ENCODE measurements at regions not wholly inside any gene's neighbourhood (a gene's known extent, or its start where the extent isn't known, plus 50 kb on each side); places are given as distances from the start of the nearest gene placed in this dataset.
"Not testable (repeated sequence)": the region's sequence is repeated elsewhere in the genome, so short reads cannot be mapped to it uniquely, and the experiment has no call there.

GRCh38 chr20:4469910-4470309 is 216.3 kb upstream of the PRNP start:
- no peak for DNase-seq (ENCODE audit: low read depth in 2 of 2)

DNA sequence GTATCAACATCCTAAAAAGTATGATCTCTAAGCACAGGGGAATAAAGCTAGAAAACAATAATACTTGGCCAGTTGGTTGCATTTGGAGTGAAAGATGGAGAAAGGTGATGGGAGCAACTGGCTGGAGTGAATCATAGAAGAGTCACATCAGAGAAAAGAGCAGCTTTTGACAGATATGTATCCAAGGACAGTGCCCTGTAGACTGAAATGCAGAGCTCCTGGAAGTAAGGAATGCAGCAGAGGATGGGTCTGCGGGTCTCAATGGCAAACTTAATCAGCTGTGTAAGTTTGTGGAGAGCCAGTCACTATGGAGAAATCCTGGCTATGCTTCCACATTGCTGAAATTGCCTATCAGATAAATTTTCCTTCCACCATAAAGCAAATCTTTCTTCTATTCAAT is 218.1 kb upstream of the PRNP start:
- DNase-seq (ENCODE audit: low read depth in 2 of 2), result no peak

- no peak for DNase-seq (ENCODE audit: low read depth in 2 of 2)
These were observed 216.9 kb upstream of the ADRA1D start for GRCh38 chr20:4465855-4466545.

GRCh38 chr20:4465212-4465611 is 216.1 kb upstream of the ADRA1D start:
- DNase-seq (ENCODE audit: low read depth in 2 of 2), result no peak

- not testable (repeated sequence) for DNase-seq (ENCODE audit: low read depth in 2 of 2)
These were observed 213.7 kb upstream of the ADRA1D start for GRCh38 chr20:4462801-4463200.

DNA sequence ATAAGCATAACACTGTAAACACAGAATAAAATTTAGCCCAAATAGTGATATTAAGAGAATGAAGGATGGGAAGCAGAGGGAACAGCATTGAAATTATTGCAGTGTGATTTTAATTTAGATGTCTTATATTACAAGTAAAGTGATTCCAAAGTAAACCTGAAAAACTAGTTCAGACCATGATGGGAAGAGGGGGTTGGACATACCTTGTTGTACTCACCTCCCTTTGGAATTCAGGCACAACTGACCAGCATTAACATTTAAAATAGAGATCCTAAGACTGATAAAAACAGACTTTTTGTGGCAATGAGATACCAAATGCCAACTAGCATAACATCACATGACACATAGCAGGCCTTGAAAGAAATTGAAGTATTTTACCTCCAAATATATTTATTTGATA is 210.0 kb upstream of the ADRA1D start:
- no peak for DNase-seq (ENCODE audit: low read depth in 2 of 2)

DNA sequence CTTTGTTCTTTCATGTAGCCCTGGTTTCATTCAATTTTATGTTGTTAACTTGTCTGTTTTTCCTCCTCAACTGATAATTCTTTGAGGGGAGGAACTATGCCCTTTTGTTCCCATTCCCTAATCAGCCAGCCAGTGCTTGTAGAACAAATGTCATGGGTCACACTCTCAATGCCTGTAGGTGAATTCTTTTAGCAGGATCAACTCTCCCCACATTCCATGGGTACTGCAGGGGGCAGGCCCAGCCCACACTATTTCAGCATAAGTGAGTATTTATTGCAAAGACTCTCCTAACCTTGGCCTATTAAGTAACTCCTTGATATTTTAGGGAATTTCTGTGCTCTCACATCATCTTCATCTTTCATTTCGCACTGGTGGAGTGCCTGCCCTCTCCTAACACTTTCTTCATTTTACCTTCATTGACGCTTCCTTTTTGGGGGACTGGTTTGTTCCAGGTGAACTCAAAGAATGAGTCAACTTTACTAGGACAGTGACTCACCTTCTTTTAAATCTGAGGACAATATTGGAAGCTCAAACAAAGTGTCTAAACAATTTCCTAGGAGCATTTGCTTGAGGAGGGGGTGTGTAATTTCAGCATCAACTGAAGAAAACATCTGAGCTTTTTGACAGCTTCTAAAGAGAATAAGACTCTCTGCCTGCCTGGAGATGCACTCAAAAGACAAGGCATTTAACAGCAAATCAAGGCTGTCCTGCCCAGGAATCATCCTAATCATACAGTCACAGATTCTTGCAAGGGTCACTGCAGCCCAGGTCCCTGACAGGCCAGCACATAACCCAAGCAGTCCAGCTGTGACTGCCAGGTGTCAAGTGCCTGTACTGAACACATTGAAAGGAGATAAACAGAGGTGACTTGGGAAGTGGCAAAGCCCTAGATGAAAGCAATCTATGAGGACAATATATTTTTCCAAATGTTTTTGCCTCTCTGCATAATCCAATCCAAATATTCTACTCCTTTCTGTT is 208.8 kb upstream of the ADRA1D start:
- no peak for DNase-seq (ENCODE audit: low read depth in 2 of 2)

DNA sequence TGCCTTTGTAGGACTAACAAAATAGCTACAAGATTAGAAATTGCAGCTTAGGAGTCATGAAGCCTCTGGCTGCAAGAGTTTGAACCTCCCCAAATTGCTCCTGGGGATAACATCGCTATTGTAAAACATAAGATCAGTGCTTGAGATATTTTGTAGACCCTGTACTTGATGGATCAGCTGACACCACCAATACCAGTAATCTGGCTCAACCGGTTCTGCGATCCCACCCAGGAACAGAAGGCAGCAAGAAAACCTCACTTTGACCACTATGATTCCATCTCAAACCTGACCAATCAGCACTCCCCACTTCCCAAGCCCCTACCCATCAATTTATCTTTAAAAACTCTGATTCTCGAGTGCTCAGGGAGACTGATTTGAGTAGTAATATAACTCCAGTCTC is 206.9 kb upstream of the ADRA1D start:
- DNase-seq (ENCODE audit: low read depth in 2 of 2), result no peak

GRCh38 chr20:4455301-4455701 is 206.2 kb upstream of the ADRA1D start:
- DNase-seq (ENCODE audit: low read depth in 2 of 2), result no peak

GRCh38 chr20:4454111-4454510 is 205.0 kb upstream of the ADRA1D start:
- DNase-seq (ENCODE audit: low read depth in 2 of 2), result no peak

- DNase-seq (ENCODE audit: low read depth in 2 of 2), result no peak
These were observed 204.3 kb upstream of the ADRA1D start for GRCh38 chr20:4453359-4453758.

GRCh38 chr20:4451487-4452081 is 202.5 kb upstream of the ADRA1D start:
- DNase-seq (ENCODE audit: low read depth in 2 of 2), result no peak

GRCh38 chr20:4449957-4450715 is 201.0 kb upstream of the ADRA1D start:
- DNase-seq (ENCODE audit: low read depth in 2 of 2), result no peak

- no peak for DNase-seq (ENCODE audit: low read depth in 2 of 2)
These were observed 196.7 kb upstream of the ADRA1D start for GRCh38 chr20:4445784-4446183.

- no peak for DNase-seq (ENCODE audit: low read depth in 2 of 2)
These were observed 196.2 kb upstream of the ADRA1D start for GRCh38 chr20:4445331-4445730.

- no peak for DNase-seq (ENCODE audit: low read depth in 2 of 2)
These were observed 195.3 kb upstream of the ADRA1D start for GRCh38 chr20:4444404-4444803.

GRCh38 chr20:4443016-4443415 is 193.9 kb upstream of the ADRA1D start:
- DNase-seq (ENCODE audit: low read depth in 2 of 2), result no peak

- no peak for DNase-seq (ENCODE audit: low read depth in 2 of 2)
These were observed 192.8 kb upstream of the ADRA1D start for GRCh38 chr20:4441871-4442270.

GRCh38 chr20:4441191-4441590 is 192.1 kb upstream of the ADRA1D start:
- no peak for DNase-seq (ENCODE audit: low read depth in 2 of 2)

DNA sequence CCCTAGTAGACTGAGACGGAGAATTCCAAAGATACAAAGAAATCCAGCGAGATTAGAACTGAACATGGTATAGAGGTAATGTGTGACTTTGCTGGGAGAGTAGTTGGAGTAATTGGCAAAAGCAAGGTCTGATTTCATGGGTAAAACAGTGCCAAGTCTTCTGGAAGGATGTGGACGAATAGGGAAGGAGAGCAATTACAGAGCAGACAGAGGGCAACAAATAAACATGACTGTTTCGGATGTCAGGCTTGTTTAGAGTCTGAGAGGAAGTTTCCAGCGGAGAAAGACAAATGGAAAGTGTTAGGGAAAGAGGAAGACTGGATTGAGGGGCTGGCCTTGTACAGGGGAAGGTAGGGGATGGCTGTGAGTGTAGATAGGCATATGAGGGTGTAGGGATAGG is 190.4 kb upstream of the ADRA1D start:
- no peak for DNase-seq (ENCODE audit: low read depth in 2 of 2)

GRCh38 chr20:4437131-4437530 is 188.0 kb upstream of the ADRA1D start:
- no peak for DNase-seq (ENCODE audit: low read depth in 2 of 2)

Measured in stimulated activated CD8-positive, alpha-beta memory T cell treated with anti-CD3 and anti-CD28 coated beads, Interleukin-7, amount 100 ng/mL, for 4 hours (primary cell).